HG03196 (cell line): ENCODE measurements at regions not wholly inside any gene's neighbourhood (a gene's known extent, or its start where the extent isn't known, plus 50 kb on each side); places are given as distances from the start of the nearest gene placed in this dataset.

ENCODE experiments used
- ATAC-seq: cut with Tn5 transposase; IDR thresholded peaks from one replicate; pipeline ENCODE4 v1.9.1; 2021; ENCODE audit not compliant: unreplicated experiment

- ATAC-seq = no peak
Observed at GRCh38 chr1:217214551-217214950, 416.3 kb downstream of the GPATCH2 start.

GRCh38 chr1:217211486-217211885, 419.4 kb downstream of the GPATCH2 start:
- no peak for ATAC-seq

GRCh38 chr1:217205578-217205977, 425.3 kb downstream of the GPATCH2 start:
- no peak for ATAC-seq

- no peak for ATAC-seq
Observed at GRCh38 chr1:217196616-217197015, 434.3 kb downstream of the GPATCH2 start.

GRCh38 chr1:217193151-217193550, 437.7 kb downstream of the GPATCH2 start:
- no peak for ATAC-seq

DNA sequence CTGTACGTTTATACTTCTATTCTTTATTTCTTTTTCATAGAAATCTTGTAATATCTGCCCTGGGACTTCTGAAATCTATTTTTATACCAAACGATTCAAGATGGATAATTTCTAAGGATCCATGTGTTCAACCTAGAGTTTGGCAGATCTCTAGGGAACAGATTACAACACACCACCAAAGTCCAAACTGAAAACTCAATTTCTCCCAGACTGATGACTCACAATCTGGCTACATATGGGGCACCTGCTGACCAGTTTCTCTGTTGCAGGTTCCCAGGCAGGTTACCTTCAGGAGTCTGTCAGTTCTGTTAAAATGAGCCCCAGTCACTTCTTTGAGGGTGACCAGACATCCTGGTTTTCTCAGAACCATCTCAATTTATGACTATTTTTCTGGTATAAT, 439.4 kb downstream of the GPATCH2 start:
- ATAC-seq = no peak

DNA sequence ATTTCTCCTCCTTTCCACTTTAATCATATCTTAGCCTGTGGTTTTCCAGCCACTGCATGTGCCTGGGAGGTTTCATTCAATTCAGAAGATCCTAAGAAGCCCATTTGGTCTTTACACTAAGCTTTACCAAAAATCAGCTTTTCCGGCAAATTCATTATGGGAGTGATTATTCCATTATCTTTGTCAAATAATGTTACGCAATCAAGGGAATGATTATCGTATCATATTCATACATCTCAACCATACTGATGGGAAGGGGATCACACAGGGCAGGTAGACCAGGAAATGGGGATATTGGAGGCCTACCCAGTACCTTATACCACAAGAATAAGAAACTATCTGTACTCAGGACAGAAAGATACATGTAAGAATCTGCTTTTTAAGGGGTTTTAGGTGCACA, 440.5 kb downstream of the GPATCH2 start:
- ATAC-seq = no peak

DNA sequence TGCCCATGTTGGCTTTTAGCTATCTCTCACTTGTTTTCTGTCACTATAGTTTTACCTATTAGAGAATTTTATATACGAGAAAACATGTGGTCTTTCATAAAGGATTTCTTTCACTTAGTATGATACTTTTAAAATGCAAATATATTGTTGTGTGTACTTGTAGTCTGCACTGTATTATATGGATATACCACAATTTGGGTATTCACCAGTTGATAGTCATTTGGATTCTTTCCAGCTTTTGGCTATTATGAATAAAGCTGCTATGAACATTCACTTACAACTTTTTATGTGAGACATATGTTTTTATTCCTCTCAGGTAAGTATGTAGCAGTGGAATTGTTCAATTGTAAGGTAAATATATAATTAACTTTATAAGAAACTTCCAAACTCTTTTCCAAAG, 441.5 kb downstream of the GPATCH2 start:
- no peak for ATAC-seq

- ATAC-seq = no peak
Observed at GRCh38 chr1:217188280-217189237, 442.3 kb downstream of the GPATCH2 start.

GRCh38 chr1:217186664-217187063, 444.2 kb downstream of the GPATCH2 start:
- ATAC-seq = no peak

- no peak for ATAC-seq
Observed at GRCh38 chr1:217184854-217185253, 446.0 kb downstream of the GPATCH2 start.

DNA sequence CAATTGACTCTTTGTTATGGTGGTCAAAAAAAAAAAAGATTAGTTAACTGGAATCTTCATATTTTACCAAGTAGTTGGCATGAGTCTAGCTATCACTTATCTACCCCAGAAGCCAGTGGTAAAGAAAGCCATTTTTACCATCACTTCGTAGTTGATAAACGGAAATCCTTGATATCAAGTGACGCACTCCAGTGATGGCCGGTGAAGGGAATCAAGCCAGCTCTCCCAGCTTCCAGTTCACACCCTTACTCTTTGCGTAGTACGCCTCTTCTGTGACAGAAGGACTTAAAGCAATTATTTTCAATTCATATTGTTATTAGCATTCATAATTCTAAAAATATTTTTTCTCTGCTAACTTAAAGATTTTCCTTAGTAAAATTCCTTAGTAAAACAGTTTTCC, 447.9 kb downstream of the GPATCH2 start:
- ATAC-seq = no peak

GRCh38 chr1:217181756-217182155, 449.1 kb downstream of the GPATCH2 start:
- ATAC-seq = no peak

GRCh38 chr1:217181176-217181746, 449.6 kb downstream of the GPATCH2 start:
- no peak for ATAC-seq

- no peak for ATAC-seq
Observed at GRCh38 chr1:217180443-217180842, 450.4 kb downstream of the GPATCH2 start.

DNA sequence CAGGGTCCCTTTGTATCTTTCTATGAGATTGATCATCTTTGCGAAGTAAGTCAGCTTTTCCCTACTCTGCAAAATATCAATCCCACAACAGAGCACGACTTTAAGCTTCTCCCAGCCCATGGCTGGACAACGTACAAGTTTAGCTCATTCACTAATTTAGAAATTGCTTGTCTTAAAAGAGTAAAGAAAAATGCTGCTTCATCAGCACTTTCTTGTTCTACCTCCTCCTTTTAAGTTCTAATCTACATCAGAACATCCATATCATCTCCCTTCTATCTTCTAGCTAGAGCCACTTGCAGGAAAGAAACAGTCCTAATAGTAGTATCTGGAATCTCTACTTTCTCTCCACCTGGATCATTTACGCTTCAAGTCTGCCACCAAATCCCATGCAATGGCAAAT, 441.2 kb upstream of the ESRRG start:
- ATAC-seq = no peak

GRCh38 chr1:217153361-217153760, 430.1 kb upstream of the ESRRG start:
- no peak for ATAC-seq

DNA sequence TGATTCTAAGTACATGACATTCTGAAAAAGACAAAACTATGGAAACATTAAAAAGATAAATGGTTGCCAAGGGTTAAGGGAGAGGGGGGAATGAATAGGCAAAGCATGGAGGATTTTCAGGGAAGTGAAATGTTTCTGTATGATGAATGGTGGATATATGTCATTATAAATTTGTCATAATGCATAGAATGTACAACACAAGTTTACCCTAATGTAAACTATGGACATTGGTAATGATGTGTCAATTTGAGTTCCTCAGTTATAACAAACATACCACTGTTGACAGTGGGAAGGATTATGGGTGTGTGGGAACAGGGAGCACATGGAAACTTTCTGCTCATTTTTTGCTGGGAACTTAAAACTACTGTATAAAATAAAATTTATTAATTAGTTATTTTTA, 427.1 kb upstream of the ESRRG start:
- no peak for ATAC-seq

- ATAC-seq = no peak
Observed at GRCh38 chr1:217149791-217150190, 426.6 kb upstream of the ESRRG start.

- no peak for ATAC-seq
Observed at GRCh38 chr1:217141711-217142110, 418.5 kb upstream of the ESRRG start.

- no peak for ATAC-seq
Observed at GRCh38 chr1:217140041-217140901, 417.0 kb upstream of the ESRRG start.

DNA sequence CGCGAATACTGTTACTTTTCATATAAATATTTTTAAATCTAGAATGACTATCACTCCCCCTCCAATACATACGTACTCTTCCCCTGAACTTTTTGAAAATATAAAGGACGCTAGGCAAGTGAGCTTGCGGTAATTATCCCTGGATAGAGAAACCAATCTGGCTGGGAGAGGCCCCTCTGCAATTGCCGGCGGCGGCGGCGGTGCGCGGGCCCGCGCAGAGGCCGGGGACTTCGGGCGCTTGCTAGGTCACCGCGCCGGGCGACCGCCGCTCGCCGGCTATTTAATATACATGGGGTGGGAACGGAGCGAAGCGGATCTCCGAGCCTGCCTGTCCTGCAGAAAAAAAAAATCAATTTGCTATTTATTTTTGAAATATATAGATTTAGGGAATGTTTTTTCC, 416.3 kb upstream of the ESRRG start:
- ATAC-seq = no peak
